GM23338 (cell line): ENCODE measurements at regions not wholly inside any gene's neighbourhood (a gene's known extent, or its start where the extent isn't known, plus 50 kb on each side); places are given as distances from the start of the nearest gene placed in this dataset.

Experiments
- CREB1 ChIP-seq: fragments of 250-450 bp; sonication (Bioruptor Pico); IDR thresholded peaks from 2 replicates; pipeline ENCODE4 v1.5.0; 2020; ENCODE audit warnings: low read depth, mild to moderate bottlenecking, moderate library complexity
- CTCF ChIP-seq, 2 experiments: fragments of 200-600 bp in 1 of 2; sonication (generic) in 1 of 2; conservative IDR thresholded peaks; 2 replicates each; pipeline versions ENCODE4 v1.5.1 to v1.6.1; 2016 to 2017; ENCODE audit warnings: antibody characterized with exemption in 2 of 2, low read depth in 2 of 2, mild to moderate bottlenecking in 2 of 2, moderate library complexity in 1 of 2
- EZH2 ChIP-seq: fragments of 200-600 bp; sonication (generic); IDR thresholded peaks from one replicate; pipeline ENCODE4 v1.8.0; 2017; ENCODE audit warnings: antibody characterized with exemption, mild to moderate bottlenecking, low read depth; ENCODE audit not compliant: unreplicated experiment
- EZH2phosphoT487 ChIP-seq: fragments of 200-600 bp; sonication (generic); IDR thresholded peaks from one replicate; pipeline ENCODE4 v1.8.1; 2018; ENCODE audit warnings: antibody characterized with exemption; ENCODE audit not compliant: unreplicated experiment
- JUNB ChIP-seq: IDR thresholded peaks from one replicate; pipeline ENCODE4 v1.6.1; 2016; ENCODE audit warnings: antibody characterized with exemption; ENCODE audit not compliant: unreplicated experiment
- NANOG ChIP-seq: IDR thresholded peaks from 2 replicates; pipeline ENCODE4 v1.6.1; 2016; ENCODE audit warnings: antibody characterized with exemption, borderline replicate concordance
- POLR2AphosphoS5 ChIP-seq: IDR thresholded peaks from 2 replicates; pipeline ENCODE4 v1.6.1; 2016; ENCODE audit warnings: antibody characterized with exemption, low read depth
- STAT1 ChIP-seq: IDR thresholded peaks from one replicate; pipeline ENCODE4 v1.6.1; 2016; ENCODE audit warnings: antibody characterized with exemption; ENCODE audit not compliant: unreplicated experiment
- ZNF114 ChIP-seq: fragments of 250-450 bp; sonication (Bioruptor Pico); IDR thresholded peaks from 2 replicates; pipeline ENCODE4 v1.5.0; 2020; ENCODE audit warnings: mild to moderate bottlenecking, moderate library complexity
- ZNF331 ChIP-seq: fragments of 250-450 bp; sonication (Bioruptor Pico); IDR thresholded peaks from 2 replicates; pipeline ENCODE4 v1.5.0; 2020; ENCODE audit warnings: low read depth, mild to moderate bottlenecking, moderate library complexity
- TF ChIP-seq, protein P1 (sequence below): IDR thresholded peaks from one replicate; pipeline ENCODE4 v1.6.1; 2018; ENCODE audit warnings: antibody characterized with exemption; ENCODE audit not compliant: unreplicated experiment
- TF ChIP-seq, protein P2 (sequence below): IDR thresholded peaks from 2 replicates; pipeline ENCODE4 v1.6.1; 2016; ENCODE audit warnings: antibody characterized with exemption
- TF ChIP-seq, protein P3 (sequence below): fragments of 250-450 bp; sonication (Bioruptor Pico); IDR thresholded peaks from 2 replicates; pipeline ENCODE4 v1.5.0; 2020; ENCODE audit warnings: mild to moderate bottlenecking, moderate library complexity

GRCh38 chr11:103608566-103608965 lies 427.9 kb upstream of the DDI1 start:
- TF ChIP-seq CTCF (conservative IDR thresholded peaks at IDR 0.05; ENCODE audit: low read depth in 2 of 2): no peak
- no peak for TF ChIP-seq EZH2
- TF ChIP-seq, protein P1, sequence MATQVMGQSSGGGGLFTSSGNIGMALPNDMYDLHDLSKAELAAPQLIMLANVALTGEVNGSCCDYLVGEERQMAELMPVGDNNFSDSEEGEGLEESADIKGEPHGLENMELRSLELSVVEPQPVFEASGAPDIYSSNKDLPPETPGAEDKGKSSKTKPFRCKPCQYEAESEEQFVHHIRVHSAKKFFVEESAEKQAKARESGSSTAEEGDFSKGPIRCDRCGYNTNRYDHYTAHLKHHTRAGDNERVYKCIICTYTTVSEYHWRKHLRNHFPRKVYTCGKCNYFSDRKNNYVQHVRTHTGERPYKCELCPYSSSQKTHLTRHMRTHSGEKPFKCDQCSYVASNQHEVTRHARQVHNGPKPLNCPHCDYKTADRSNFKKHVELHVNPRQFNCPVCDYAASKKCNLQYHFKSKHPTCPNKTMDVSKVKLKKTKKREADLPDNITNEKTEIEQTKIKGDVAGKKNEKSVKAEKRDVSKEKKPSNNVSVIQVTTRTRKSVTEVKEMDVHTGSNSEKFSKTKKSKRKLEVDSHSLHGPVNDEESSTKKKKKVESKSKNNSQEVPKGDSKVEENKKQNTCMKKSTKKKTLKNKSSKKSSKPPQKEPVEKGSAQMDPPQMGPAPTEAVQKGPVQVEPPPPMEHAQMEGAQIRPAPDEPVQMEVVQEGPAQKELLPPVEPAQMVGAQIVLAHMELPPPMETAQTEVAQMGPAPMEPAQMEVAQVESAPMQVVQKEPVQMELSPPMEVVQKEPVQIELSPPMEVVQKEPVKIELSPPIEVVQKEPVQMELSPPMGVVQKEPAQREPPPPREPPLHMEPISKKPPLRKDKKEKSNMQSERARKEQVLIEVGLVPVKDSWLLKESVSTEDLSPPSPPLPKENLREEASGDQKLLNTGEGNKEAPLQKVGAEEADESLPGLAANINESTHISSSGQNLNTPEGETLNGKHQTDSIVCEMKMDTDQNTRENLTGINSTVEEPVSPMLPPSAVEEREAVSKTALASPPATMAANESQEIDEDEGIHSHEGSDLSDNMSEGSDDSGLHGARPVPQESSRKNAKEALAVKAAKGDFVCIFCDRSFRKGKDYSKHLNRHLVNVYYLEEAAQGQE: no peak
- no peak for TF ChIP-seq EZH2phosphoT487
- TF ChIP-seq CREB1 (CRISPR knock-in tag): no peak
- no peak for TF ChIP-seq ZNF114 (CRISPR knock-in tag)
- TF ChIP-seq POLR2AphosphoS5: no peak
- TF ChIP-seq JUNB: no peak
- TF ChIP-seq NANOG: no peak
- no peak for TF ChIP-seq STAT1
- no peak for TF ChIP-seq ZNF331 (CRISPR knock-in tag)
- TF ChIP-seq, protein P2, sequence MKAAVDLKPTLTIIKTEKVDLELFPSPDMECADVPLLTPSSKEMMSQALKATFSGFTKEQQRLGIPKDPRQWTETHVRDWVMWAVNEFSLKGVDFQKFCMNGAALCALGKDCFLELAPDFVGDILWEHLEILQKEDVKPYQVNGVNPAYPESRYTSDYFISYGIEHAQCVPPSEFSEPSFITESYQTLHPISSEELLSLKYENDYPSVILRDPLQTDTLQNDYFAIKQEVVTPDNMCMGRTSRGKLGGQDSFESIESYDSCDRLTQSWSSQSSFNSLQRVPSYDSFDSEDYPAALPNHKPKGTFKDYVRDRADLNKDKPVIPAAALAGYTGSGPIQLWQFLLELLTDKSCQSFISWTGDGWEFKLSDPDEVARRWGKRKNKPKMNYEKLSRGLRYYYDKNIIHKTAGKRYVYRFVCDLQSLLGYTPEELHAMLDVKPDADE: no peak
- TF ChIP-seq, protein P3, sequence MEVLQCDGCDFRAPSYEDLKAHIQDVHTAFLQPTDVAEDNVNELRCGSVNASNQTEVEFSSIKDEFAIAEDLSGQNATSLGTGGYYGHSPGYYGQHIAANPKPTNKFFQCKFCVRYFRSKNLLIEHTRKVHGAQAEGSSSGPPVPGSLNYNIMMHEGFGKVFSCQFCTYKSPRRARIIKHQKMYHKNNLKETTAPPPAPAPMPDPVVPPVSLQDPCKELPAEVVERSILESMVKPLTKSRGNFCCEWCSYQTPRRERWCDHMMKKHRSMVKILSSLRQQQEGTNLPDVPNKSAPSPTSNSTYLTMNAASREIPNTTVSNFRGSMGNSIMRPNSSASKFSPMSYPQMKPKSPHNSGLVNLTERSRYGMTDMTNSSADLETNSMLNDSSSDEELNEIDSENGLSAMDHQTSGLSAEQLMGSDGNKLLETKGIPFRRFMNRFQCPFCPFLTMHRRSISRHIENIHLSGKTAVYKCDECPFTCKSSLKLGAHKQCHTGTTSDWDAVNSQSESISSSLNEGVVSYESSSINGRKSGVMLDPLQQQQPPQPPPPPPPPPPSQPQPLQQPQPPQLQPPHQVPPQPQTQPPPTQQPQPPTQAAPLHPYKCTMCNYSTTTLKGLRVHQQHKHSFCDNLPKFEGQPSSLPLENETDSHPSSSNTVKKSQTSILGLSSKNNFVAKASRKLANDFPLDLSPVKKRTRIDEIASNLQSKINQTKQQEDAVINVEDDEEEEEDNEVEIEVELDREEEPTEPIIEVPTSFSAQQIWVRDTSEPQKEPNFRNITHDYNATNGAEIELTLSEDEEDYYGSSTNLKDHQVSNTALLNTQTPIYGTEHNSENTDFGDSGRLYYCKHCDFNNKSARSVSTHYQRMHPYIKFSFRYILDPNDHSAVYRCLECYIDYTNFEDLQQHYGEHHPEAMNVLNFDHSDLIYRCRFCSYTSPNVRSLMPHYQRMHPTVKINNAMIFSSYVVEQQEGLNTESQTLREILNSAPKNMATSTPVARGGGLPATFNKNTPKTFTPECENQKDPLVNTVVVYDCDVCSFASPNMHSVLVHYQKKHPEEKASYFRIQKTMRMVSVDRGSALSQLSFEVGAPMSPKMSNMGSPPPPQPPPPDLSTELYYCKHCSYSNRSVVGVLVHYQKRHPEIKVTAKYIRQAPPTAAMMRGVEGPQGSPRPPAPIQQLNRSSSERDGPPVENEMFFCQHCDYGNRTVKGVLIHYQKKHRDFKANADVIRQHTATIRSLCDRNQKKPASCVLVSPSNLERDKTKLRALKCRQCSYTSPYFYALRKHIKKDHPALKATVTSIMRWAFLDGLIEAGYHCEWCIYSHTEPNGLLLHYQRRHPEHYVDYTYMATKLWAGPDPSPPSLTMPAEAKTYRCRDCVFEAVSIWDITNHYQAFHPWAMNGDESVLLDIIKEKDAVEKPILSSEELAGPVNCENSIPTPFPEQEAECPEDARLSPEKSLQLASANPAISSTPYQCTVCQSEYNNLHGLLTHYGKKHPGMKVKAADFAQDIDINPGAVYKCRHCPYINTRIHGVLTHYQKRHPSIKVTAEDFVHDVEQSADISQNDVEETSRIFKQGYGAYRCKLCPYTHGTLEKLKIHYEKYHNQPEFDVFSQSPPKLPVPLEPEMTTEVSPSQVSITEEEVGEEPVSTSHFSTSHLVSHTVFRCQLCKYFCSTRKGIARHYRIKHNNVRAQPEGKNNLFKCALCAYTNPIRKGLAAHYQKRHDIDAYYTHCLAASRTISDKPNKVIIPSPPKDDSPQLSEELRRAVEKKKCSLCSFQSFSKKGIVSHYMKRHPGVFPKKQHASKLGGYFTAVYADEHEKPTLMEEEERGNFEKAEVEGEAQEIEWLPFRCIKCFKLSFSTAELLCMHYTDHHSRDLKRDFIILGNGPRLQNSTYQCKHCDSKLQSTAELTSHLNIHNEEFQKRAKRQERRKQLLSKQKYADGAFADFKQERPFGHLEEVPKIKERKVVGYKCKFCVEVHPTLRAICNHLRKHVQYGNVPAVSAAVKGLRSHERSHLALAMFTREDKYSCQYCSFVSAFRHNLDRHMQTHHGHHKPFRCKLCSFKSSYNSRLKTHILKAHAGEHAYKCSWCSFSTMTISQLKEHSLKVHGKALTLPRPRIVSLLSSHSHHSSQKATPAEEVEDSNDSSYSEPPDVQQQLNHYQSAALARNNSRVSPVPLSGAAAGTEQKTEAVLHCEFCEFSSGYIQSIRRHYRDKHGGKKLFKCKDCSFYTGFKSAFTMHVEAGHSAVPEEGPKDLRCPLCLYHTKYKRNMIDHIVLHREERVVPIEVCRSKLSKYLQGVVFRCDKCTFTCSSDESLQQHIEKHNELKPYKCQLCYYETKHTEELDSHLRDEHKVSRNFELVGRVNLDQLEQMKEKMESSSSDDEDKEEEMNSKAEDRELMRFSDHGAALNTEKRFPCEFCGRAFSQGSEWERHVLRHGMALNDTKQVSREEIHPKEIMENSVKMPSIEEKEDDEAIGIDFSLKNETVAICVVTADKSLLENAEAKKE (CRISPR knock-in tag): no peak
